Activated CD8-positive, alpha-beta memory T cell treated with anti-CD3 and anti-CD28 coated beads for 36 hours (primary cell): ENCODE measurements at regions not wholly inside any gene's neighbourhood (a gene's known extent, or its start where the extent isn't known, plus 50 kb on each side); places are given as distances from the start of the nearest gene placed in this dataset.

Source experiments
- CTCF ChIA-PET: fragments of 350-600 bp; sonication (Branson Sonifier 250); formaldehyde crosslinking; loops from one replicate; lab custom pipeline; 2021; ENCODE audit warnings: antibody characterized with exemption; lab: Charles Lee
- POLR2A ChIA-PET: fragments of 350-600 bp; sonication (Branson Sonifier 250); formaldehyde crosslinking; loops from one replicate; lab custom pipeline; 2021; ENCODE audit warnings: antibody characterized with exemption; lab: Charles Lee

- CTCF ChIA-PET, result no interaction called here
- POLR2A ChIA-PET, result no interaction called here
Observed at GRCh38 chr6:33927112-33927511, 123.3 kb upstream of the MLN start.

DNA sequence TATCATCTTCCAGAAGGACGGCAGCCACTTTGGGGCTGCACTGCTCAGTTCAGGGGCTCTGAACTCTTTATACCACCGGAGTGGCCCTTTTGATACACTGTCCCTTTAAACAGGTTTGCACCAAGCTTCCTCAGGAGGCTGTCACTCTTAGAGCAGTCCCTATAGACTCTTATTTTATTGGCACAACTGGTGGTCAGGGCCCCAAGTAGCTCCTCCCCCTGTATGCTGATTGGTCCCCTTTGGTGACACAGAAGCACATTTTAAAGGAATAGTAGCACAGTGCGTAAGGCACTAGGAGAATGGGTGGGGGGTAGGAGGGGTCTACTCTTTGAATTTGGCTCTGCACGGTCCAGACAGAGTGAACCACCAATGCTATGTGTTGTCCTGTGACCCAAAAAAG, 122.6 kb upstream of the MLN start:
- ChIA-PET POLR2A (no interaction called here), CTCF (no interaction called here)

GRCh38 chr6:33925936-33926335, 122.1 kb upstream of the MLN start:
- ChIA-PET CTCF (no interaction called here), POLR2A (no interaction called here)

GRCh38 chr6:33925210-33925609, 121.4 kb upstream of the MLN start:
- POLR2A ChIA-PET, result no interaction called here
- CTCF ChIA-PET, result no interaction called here

- POLR2A ChIA-PET, result no interaction called here
Observed at GRCh38 chr6:33924681-33925080, 120.9 kb upstream of the MLN start.

DNA sequence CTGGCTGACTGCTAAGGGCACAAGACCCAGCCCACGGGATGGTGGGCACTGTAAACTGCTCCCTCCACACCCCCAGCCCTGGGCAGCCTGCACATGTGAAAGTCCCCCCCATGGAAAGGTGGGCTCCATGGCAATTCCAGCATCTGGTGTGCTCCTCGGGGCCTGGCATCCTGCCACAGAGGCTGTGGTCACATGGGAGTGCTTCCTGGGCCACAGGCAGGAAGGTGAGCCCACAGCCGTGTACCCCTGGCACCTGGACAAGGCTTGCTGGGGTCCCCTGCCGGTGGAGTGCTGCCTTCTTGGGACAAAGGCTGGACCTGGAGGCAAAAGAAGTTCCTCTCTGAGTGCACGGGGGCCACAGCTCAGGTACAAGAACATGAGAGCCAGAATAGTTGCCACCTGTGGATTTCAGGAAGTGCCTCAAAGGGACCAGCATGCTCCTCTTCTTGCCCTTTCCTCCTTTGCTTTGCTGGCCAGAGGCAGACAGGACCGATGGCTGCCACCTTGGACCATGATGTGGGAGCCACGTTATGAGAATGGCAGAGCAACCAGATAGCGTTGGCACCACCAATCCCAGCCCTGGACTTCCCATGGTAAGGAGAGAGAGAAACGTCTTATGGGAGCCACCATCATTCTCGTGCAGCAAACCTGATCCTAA, 120.2 kb upstream of the MLN start:
- POLR2A ChIA-PET, result no interaction called here
- CTCF ChIA-PET, result interaction anchor here (0.5 kb wide), 1 partner anchor 240 kb away, joined by 3 read pairs; no protein-coding TSS in a partner anchor

More at GRCh38 chr6:33924681-33925080, 120.9 kb upstream of the MLN start:
- CTCF ChIA-PET, result no interaction called here

DNA sequence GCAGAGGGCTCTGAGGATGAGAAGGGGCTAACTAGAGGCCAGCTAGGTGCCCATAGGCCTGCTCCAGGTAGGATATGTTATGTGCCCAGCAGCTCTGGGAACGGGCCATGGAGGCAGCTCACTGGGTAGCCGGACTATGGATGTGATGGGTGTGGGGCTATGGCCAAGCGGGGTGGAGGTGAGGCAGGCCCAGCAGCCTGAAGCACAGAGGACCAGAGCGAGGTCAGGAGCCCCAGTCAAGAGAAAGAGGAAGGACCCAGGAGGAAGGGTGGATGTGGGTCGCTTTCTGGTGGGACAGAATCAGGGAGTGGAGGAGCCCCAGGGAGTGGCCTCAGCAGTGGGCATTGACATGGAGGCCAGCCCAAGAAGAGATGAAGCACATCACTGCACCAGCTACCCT, 117.9 kb upstream of the MLN start:
- ChIA-PET CTCF (no interaction called here), POLR2A (no interaction called here)

- POLR2A ChIA-PET, result no interaction called here
- CTCF ChIA-PET, result no interaction called here
Observed at GRCh38 chr6:33918175-33918695, 114.4 kb upstream of the MLN start.

- ChIA-PET POLR2A (interaction anchor here (0.5 kb wide), 1 partner anchor 119 kb away, joined by 3 read pairs; no protein-coding TSS in a partner anchor), CTCF (interaction anchor here (1.8 kb wide), 1 partner anchor 144 kb away, joined by 4 read pairs; no protein-coding TSS in a partner anchor)
Observed at GRCh38 chr6:33915134-33915533, 111.3 kb upstream of the MLN start.

GRCh38 chr6:33914645-33915044, 110.8 kb upstream of the MLN start:
- ChIA-PET CTCF (interaction anchor here (1.8 kb wide), 1 partner anchor 143 kb away, joined by 4 read pairs; no protein-coding TSS in a partner anchor), POLR2A (interaction anchor here (0.5 kb wide), 1 partner anchor 118 kb away, joined by 3 read pairs; no protein-coding TSS in a partner anchor)

DNA sequence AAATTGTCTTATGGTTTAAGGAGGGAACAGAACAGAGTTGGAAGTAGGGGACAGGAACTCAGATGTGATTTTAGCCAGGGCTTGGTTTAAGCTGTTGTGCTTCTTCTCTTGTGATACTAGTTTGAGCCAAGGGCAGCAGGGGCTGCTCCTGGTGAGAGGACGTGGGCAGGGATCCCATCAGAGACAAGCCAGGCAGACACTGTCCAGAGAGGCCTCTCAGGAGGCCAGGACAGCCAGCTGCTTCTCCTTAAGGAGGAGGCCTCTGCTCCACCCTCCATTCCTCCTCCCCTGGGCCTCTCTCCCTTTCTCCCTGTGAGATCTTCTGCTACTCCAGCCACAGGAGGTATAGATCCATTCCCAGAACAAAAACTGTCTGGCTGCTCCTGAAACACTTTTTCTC, 108.4 kb upstream of the MLN start:
- ChIA-PET CTCF (no interaction called here), POLR2A (no interaction called here)

DNA sequence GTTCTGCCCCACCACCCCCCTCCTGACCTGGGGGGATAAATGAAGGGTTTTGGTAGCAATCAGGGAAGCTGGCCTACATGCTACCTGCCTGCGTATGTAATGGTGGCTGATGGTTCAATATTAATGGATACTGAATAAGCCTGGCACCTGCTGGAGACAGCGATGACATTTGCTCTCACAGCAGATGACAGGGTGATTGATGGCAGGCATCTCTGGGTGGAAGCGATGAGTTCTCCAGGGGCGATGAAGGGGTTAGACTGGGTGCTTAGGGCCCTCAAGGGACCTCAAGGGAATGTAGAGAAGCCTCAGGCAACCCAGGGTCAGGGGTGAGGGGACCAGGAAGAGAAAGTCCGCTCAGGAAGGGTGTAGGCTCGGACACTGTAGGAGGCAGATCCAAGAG, 107.7 kb upstream of the MLN start:
- ChIA-PET CTCF (no interaction called here), POLR2A (no interaction called here)

DNA sequence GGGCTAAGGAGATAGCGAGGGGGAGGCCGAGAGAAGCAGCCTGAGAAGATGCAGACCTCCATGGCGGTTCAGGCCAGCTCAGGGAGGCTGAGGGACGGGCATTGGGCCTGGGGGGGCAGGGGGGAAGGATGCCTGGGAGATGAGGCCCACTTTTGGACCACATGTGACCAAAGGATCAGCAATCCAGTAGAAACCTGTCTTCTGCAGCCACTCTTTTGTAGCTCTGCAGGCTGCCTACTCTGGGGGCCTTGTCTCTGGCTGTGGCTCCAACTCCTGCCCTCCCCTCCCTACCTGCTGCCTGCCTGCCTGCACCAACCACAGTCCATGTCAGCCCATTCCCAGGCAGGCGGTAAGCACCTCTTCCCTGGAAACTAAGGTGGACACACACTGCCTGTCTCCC, 106.8 kb upstream of the MLN start:
- CTCF ChIA-PET, result no interaction called here
- POLR2A ChIA-PET, result no interaction called here

DNA sequence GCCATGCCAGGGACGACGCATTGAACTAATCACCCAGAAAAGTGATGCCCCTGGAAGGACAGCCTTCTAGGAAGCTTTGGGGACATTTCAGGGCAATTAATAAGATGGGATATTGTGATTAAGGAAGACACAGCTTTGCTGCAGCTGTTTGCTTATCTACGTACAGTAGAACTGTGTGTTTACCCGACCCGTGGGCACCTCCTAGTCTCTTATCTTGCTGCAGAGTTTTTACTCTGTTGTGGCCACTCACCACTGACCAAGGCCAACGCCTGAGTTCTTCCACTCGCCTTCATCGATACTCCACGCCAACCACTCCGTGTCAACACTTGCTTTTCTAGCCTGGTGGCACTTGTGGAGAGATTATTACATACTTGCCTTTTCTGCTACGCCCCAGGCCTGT, 105.9 kb upstream of the MLN start:
- CTCF ChIA-PET, result no interaction called here

GRCh38 chr6:33908025-33908424, 104.2 kb upstream of the MLN start:
- CTCF ChIA-PET, result no interaction called here
- POLR2A ChIA-PET, result no interaction called here

More for the DNA sequence above, 105.9 kb upstream of the MLN start:
- POLR2A ChIA-PET, result no interaction called here

DNA sequence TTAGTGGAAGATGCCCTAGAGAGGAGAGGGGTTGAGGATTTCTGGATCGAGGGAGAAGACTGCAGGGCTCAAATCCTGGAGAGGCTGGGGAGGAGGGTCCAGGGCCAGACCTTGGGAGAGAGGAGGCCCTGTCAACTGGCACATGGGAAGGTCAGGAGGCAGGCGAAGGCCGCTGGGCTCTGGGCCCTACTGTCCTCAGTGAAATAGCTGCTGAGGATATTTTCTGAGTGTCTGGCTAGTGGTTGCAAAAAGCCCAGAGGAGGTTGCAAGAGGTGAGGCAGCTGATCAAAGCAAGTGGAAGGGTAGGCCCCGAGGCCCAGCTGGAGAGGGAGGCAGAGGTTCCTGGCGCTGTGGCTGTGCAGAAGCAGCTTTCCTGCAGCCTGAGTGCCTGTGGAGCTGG, 103.4 kb upstream of the MLN start:
- ChIA-PET POLR2A (interaction anchor here (0.6 kb wide), 1 partner anchor 509 kb away, joined by 5 read pairs; no protein-coding TSS in a partner anchor), CTCF (no interaction called here)

DNA sequence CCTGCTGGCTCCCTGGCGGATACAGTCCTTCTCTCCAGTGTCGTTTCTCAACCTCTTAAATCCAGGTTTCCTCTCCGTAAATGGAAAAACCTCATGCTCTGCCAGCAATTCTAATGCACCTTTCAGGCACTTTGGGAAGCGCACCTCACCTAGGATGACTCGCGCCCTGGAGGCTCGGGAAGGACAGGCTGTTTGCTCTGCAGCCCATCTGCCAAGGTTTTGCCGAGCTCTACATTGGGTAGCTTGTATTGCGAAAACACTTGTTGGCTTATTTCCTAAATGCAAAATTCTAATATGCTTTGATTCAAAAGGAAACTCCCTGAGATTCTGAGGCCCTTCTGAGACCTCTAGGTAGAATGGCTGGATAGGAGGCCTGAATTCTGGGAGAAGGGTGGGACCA, 102.6 kb upstream of the MLN start:
- ChIA-PET CTCF (no interaction called here), POLR2A (interaction anchor here (0.5 to 0.6 kb wide), 2 partner anchors 108 to 510 kb away, joined by 3 to 5 read pairs; no protein-coding TSS in a partner anchor)

DNA sequence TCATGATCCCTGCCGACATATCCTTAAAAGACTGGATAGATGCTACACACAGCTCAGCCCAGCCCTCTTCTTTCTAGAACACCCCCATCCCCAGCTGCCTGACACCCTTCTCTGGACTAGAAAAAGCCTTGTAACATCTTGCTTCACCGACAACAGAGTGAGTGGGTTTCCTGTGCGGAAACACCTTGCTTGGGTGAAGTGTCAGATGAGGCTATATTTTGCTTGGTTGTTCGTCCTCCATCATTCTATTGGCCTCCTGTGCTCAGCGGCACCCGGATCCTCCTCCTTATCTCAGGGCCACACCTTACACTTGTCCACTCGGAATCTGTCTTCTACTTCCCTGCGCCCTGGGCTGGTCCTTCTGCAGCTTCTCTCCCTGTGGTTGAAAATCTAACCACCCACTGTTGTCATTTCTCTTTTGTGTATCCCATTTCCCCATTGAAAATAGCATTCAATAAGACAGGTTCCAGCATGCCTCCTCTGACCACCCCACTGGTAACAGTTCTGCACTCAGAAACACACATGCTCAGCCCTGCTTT, 101.3 kb upstream of the MLN start:
- ChIA-PET CTCF (interaction anchor here (0.8 to 1.2 kb wide), 3 partner anchors 56 to 134 kb away, joined by 3 read pairs; no protein-coding TSS in a partner anchor), POLR2A (no interaction called here)

GRCh38 chr6:33904747-33905065, 100.9 kb upstream of the MLN start:
- CTCF ChIA-PET, result interaction anchor here (0.8 to 1.2 kb wide), 3 partner anchors 56 to 133 kb away, joined by 3 read pairs; no protein-coding TSS in a partner anchor
- POLR2A ChIA-PET, result no interaction called here

DNA sequence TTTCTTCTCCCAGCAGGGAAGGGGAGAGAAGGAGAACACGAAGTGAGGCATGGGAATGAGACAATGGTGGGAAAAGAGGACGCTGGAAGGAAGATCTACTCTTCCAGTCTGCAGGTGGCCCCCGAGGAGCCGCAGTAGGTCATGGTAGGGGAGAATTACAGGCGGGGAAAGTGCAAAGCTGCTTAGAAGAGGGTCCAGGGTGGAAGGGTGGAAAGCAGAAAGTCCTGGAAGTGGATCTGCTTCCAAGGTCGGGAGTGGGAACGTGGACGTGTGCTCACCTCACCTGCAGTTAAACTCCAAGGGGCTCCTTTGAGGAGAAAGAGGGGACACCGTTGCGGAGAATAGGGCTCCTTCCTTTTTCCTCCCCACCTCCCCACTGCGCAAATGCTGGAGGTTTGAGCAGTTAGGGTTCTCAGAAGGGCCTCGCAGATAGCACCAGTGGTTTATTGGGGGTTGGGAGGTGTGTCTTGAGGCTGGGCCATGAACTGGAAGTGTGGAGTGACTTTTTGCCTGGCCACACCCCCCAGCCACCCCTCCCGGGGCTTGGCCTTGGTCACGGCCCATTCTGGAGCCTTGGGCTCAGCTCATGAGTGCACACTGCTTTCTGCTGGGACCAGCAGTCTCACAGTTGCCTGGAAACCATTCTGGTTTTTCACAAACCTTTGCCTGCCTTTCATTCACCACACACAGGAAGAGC, 100.4 kb upstream of the MLN start:
- ChIA-PET CTCF (interaction anchor here (0.8 to 1.2 kb wide), 3 partner anchors 55 to 133 kb away, joined by 3 read pairs; no protein-coding TSS in a partner anchor), POLR2A (no interaction called here)
